ENCODE measurements at regions not wholly inside any gene's neighbourhood (a gene's known extent, or its start where the extent isn't known, plus 50 kb on each side); places are given as distances from the start of the nearest gene placed in this dataset.

DNA sequence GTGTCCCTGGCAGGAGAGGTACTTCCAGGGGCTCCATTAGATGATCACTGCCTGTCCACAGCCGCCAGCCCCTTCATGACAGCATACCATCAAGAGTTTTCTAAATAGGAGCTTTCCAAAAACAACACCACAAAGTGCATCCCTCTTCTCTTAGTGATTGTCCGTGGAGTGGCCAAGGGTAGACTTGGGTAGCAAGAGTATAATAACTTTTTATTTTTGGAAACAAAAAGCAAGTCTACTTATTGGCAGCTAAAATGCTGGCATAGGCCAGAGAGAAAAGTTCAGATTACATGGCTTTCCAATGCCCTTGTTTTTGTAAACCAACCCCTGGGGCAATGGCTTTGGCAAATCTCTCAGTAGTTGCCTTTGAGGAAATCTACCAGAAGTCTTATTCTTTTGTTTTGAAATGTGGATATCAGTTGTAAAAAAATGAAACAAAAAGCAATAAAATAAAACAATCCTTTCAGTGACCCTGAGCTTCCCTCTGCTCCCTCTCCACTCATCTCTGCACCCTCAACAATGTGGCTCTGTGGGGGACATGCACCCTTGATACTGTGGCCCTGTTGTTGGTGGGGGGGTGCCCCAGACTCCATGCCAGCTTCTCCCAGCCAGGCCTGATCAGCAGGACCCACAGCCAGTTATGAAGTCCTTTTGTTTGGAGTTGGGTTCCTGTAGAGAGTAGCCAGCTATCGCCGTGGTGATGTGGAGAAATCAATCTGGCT is 294.1 kb downstream of the DLEU7 start:
- TF ChIP-seq, protein P1, sequence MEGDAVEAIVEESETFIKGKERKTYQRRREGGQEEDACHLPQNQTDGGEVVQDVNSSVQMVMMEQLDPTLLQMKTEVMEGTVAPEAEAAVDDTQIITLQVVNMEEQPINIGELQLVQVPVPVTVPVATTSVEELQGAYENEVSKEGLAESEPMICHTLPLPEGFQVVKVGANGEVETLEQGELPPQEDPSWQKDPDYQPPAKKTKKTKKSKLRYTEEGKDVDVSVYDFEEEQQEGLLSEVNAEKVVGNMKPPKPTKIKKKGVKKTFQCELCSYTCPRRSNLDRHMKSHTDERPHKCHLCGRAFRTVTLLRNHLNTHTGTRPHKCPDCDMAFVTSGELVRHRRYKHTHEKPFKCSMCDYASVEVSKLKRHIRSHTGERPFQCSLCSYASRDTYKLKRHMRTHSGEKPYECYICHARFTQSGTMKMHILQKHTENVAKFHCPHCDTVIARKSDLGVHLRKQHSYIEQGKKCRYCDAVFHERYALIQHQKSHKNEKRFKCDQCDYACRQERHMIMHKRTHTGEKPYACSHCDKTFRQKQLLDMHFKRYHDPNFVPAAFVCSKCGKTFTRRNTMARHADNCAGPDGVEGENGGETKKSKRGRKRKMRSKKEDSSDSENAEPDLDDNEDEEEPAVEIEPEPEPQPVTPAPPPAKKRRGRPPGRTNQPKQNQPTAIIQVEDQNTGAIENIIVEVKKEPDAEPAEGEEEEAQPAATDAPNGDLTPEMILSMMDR (IDR thresholded peaks at IDR 0.05), result no peak
- Histone ChIP-seq H3K27ac (no peak overlapping the region), H3K27me3 (no peaks in the 10 kb centered on the region), H3K9me3 (no peaks in the 10 kb centered on the region), H3K4me3 (no peak overlapping the region), H3K36me3 (no peaks in the 10 kb centered on the region), H3K4me1 (no peaks in the 10 kb centered on the region)
- DNase-seq, result no peak
- no peak for ATAC-seq
- intact Hi-C loops (cut with DNase I), result no loop called here

DNA sequence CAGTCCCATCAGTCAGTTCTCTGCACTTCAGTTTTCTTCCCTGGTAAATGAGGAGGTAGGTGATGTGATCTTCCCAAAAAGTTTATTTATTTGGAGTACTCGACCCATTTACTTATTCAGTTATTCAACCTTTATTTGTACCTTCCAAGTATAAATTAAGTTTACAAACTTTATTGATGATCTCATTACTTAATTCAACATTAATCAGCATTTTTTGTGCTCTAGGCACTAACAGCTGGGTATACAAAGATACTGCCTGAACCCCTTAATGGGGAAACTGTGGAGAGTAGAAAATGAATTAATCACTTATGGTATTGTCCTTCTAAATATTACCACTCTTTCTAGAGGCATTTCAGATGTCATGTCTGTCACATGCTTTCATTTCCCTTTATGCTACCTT is 293.3 kb downstream of the DLEU7 start:
- H3K27ac ChIP-seq, result no peak overlapping the region
- H3K36me3 ChIP-seq, result no peaks in the 10 kb centered on the region
- no peak overlapping the region for H3K4me3 ChIP-seq
- TF ChIP-seq, protein P1 (IDR thresholded peaks at IDR 0.05), result no peak
- no peak for ATAC-seq
- no peaks in the 10 kb centered on the region for H3K9me3 ChIP-seq
- no peaks in the 10 kb centered on the region for H3K27me3 ChIP-seq
- intact Hi-C loops (cut with DNase I), result no loop called here
- H3K4me1 ChIP-seq, result no peaks in the 10 kb centered on the region
- DNase-seq, result no peak

- Histone ChIP-seq H3K4me3 (no peak overlapping the region), H3K27ac (no peak overlapping the region), H3K27me3 (no peaks in the 10 kb centered on the region), H3K4me1 (no peaks in the 10 kb centered on the region), H3K36me3 (no peaks in the 10 kb centered on the region), H3K9me3 (no peaks in the 10 kb centered on the region)
- ATAC-seq (no peak), DNase-seq (no peak)
- intact Hi-C loops (cut with DNase I), result no loop called here
- TF ChIP-seq, protein P1 (IDR thresholded peaks at IDR 0.05), result no peak
Observed at GRCh38 chr13:50552424-50552966, 291.0 kb downstream of the DLEU7 start.

DNA sequence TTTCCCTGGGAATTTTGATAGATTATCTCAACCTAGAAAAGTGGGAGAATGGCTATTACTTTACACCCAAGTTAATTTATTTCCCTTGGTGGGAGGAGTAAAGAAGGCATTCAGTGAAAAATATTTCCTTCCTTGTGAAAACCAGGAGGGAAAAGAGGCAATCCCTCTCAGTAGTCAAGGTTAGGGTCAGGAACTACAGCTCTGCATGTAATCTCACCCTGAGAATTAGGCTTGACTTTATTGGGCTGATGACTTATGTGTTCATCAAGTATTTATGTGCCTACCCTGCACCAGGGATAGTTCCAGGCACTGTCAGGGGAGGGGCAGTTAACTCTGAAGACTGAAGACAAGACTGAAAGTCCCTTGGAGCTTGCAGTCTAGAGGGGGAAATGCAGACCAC is 281.8 kb downstream of the DLEU7 start:
- intact Hi-C loops (cut with DNase I), result no loop called here
- Histone ChIP-seq H3K4me1 (no peaks in the 10 kb centered on the region), H3K27ac (no peak overlapping the region), H3K4me3 (no peak overlapping the region), H3K27me3 (no peaks in the 10 kb centered on the region), H3K9me3 (no peaks in the 10 kb centered on the region), H3K36me3 (no peaks in the 10 kb centered on the region)
- TF ChIP-seq, protein P1 (IDR thresholded peaks at IDR 0.05), result no peak
- no peak for DNase-seq
- no peak for ATAC-seq

DNA sequence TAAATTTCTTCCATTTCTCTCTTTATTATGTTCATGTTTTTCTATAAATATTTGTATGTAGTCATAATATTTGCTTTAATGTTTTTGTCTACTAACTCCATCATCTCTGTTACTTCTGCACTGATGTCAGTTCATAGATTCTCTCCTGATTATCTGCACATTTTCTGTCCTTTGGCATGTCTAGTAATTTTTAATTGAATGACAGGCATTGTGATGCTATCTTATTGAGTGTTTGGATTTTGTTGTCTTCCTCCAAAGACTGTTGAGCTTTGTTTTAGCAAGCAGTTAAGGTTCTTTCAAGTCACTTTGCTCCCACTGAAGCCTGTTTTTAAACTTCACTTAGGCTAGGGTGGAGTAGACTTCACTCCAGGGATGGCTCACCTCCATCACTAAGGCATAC is 276.8 kb downstream of the DLEU7 start:
- ATAC-seq, result no peak
- Histone ChIP-seq H3K4me1 (no peaks in the 10 kb centered on the region), H3K9me3 (no peaks in the 10 kb centered on the region), H3K36me3 (no peaks in the 10 kb centered on the region), H3K27ac (no peak overlapping the region), H3K27me3 (no peaks in the 10 kb centered on the region), H3K4me3 (no peak overlapping the region)
- DNase-seq, result no peak
- intact Hi-C loops (cut with DNase I), result no loop called here
- TF ChIP-seq, protein P1 (IDR thresholded peaks at IDR 0.05), result no peak
